CD4-positive, CD25-positive, alpha-beta regulatory T cell (primary cell): ENCODE measurements at regions not wholly inside any gene's neighbourhood (a gene's known extent, or its start where the extent isn't known, plus 50 kb on each side); places are given as distances from the start of the nearest gene placed in this dataset.

Experiments used
- ATAC-seq, 2 donors: fragments of 150-1000 bp; cut with Tn5 transposase; one replicate each; pipeline ENCODE4 v1.10.0; 2021; ENCODE audit warnings: low read depth in 2 of 2, moderate number of reproducible peaks in 2 of 2, moderate library complexity in 1 of 2
- DNase-seq, 3 donors: peaks; one replicate each; pipeline versions ENCODE4 v3.0.0 to v3.0.0-alpha.2; 2012 to 2022; ENCODE audit warnings: mixed read lengths in 1 of 3
- H3K27ac ChIP-seq: one replicate; pipeline ENCODE4 v1.7.0; 2013; ENCODE audit warnings: mild to moderate bottlenecking, low read length; ENCODE audit not compliant: insufficient read depth, poor library complexity, severe bottlenecking
- H3K27me3 ChIP-seq: one replicate; pipeline ENCODE4 v1.7.0; 2013; ENCODE audit warnings: low read length; ENCODE audit not compliant: control insufficient read depth, insufficient read depth
- H3K36me3 ChIP-seq: one replicate; pipeline ENCODE4 v1.7.0; 2013; ENCODE audit warnings: mild to moderate bottlenecking, low read length, moderate library complexity; ENCODE audit not compliant: control insufficient read depth, insufficient read depth
- H3K4me1 ChIP-seq: 2 replicates; pipeline ENCODE4 v1.7.0; 2013; ENCODE audit warnings: mild to moderate bottlenecking, low read length; ENCODE audit not compliant: insufficient read depth, control insufficient read depth, poor library complexity, severe bottlenecking
- H3K4me3 ChIP-seq: one replicate; pipeline ENCODE4 v1.7.0; 2013; ENCODE audit warnings: low read depth, mild to moderate bottlenecking, low read length, moderate library complexity
- H3K9me3 ChIP-seq, 2 experiments: 1 replicate in 1 of 2; 2 replicates in 1 of 2; pipeline ENCODE4 v1.7.0; 2013; ENCODE audit warnings: low read length in 2 of 2, mild to moderate bottlenecking in 1 of 2, moderate library complexity in 1 of 2; ENCODE audit not compliant: control insufficient read depth in 2 of 2
- H3K27ac Mint-ChIP-seq, 3 donors: one replicate each; pipeline ENCODE4 v1.8.0; 2020 to 2022; ENCODE audit warnings: mild to moderate bottlenecking in 3 of 3, mixed read lengths in 3 of 3, moderate library complexity in 2 of 3
- H3K27me3 Mint-ChIP-seq: one replicate; pipeline ENCODE4 v1.8.0; 2022; ENCODE audit warnings: mild to moderate bottlenecking, mixed read lengths
- H3K36me3 Mint-ChIP-seq: one replicate; pipeline ENCODE4 v1.8.0; 2020; ENCODE audit warnings: mixed read lengths
- H3K4me1 Mint-ChIP-seq, 4 donors: one replicate each; pipeline ENCODE4 v1.8.0; 2020 to 2022; ENCODE audit warnings: mixed read lengths in 4 of 4, mild to moderate bottlenecking in 1 of 4
- H3K4me3 Mint-ChIP-seq, 4 donors: one replicate each; pipeline ENCODE4 v1.8.0; 2020 to 2022; ENCODE audit warnings: mild to moderate bottlenecking in 4 of 4, mixed read lengths in 4 of 4, moderate library complexity in 3 of 4
- H3K9me3 Mint-ChIP-seq, 7 donors: one replicate each; pipeline ENCODE4 v1.8.0; 2020 to 2022; ENCODE audit warnings: mixed read lengths in 7 of 7, mild to moderate bottlenecking in 3 of 7, moderate library complexity in 2 of 7

GRCh38 chr5:38634568-38635369 is 78.3 kb upstream of the LIFR start:
- Histone ChIP-seq H3K36me3 (no peaks in the 10 kb centered on the region), H3K27me3 (no peaks in the 10 kb centered on the region), H3K4me1 (no peaks in the 10 kb centered on the region), H3K27ac (no peak overlapping the region), H3K4me3 (no peak overlapping the region), H3K9me3 (peaks cover 0 to 4% of the 10 kb centered on the region in 2 experiments)
- Mint-ChIP-seq H3K4me1 (no peaks in the 10 kb centered on the region), H3K27me3 (peaks cover 6% of the 10 kb centered on the region), H3K36me3 (no peaks in the 10 kb centered on the region), H3K9me3 (peaks cover 0 to 16% (median 5%) of the 10 kb centered on the region in 7 donors), H3K27ac (no peak overlapping the region), H3K4me3 (no peak overlapping the region)
- DNase-seq (no peak), ATAC-seq (no peak)

GRCh38 chr5:38636626-38637025 is 80.2 kb upstream of the LIFR start:
- no peak overlapping the region for H3K4me3 Mint-ChIP-seq
- H3K9me3 ChIP-seq: peaks cover 0 to 4% of the 10 kb centered on the region in 2 experiments
- no peak overlapping the region for H3K27ac ChIP-seq
- no peak overlapping the region for H3K27ac Mint-ChIP-seq
- no peaks in the 10 kb centered on the region for H3K36me3 Mint-ChIP-seq
- no peak for DNase-seq
- no peak for ATAC-seq
- H3K27me3 ChIP-seq: no peaks in the 10 kb centered on the region
- no peaks in the 10 kb centered on the region for H3K36me3 ChIP-seq
- H3K4me1 Mint-ChIP-seq: no peaks in the 10 kb centered on the region
- peaks cover 0 to 15% (median 4%) of the 10 kb centered on the region in 7 donors for H3K9me3 Mint-ChIP-seq
- peaks cover 6% of the 10 kb centered on the region for H3K27me3 Mint-ChIP-seq
- no peak overlapping the region for H3K4me3 ChIP-seq
- no peaks in the 10 kb centered on the region for H3K4me1 ChIP-seq

GRCh38 chr5:38638656-38639055 is 82.2 kb upstream of the LIFR start:
- ATAC-seq (no peak), DNase-seq (no peak)
- H3K9me3 Mint-ChIP-seq: peaks cover 0 to 2% (median 0%) of the 10 kb centered on the region in 7 donors
- no peaks in the 10 kb centered on the region for H3K4me1 Mint-ChIP-seq
- Histone ChIP-seq H3K4me3 (no peak overlapping the region), H3K27me3 (no peaks in the 10 kb centered on the region), H3K9me3 (no peaks in the 10 kb centered on the region), H3K27ac (no peak overlapping the region), H3K36me3 (no peaks in the 10 kb centered on the region), H3K4me1 (no peaks in the 10 kb centered on the region)
- no peak overlapping the region for H3K4me3 Mint-ChIP-seq
- no peaks in the 10 kb centered on the region for H3K27me3 Mint-ChIP-seq
- H3K36me3 Mint-ChIP-seq: no peaks in the 10 kb centered on the region
- H3K27ac Mint-ChIP-seq: no peak overlapping the region

- H3K36me3 Mint-ChIP-seq: no peaks in the 10 kb centered on the region
- Histone ChIP-seq H3K4me1 (no peaks in the 10 kb centered on the region), H3K27me3 (no peaks in the 10 kb centered on the region), H3K9me3 (no peaks in the 10 kb centered on the region), H3K36me3 (no peaks in the 10 kb centered on the region), H3K27ac (no peak overlapping the region), H3K4me3 (no peak overlapping the region)
- no peaks in the 10 kb centered on the region for H3K4me1 Mint-ChIP-seq
- ATAC-seq (no peak), DNase-seq (no peak)
- H3K4me3 Mint-ChIP-seq: no peak overlapping the region
- H3K27ac Mint-ChIP-seq: no peak overlapping the region
- H3K27me3 Mint-ChIP-seq: no peaks in the 10 kb centered on the region
- peaks cover 0 to 2% (median 0%) of the 10 kb centered on the region in 7 donors for H3K9me3 Mint-ChIP-seq
Observed at GRCh38 chr5:38639377-38640358, 83.2 kb upstream of the LIFR start.

- Histone ChIP-seq H3K27ac (no peak overlapping the region), H3K27me3 (no peaks in the 10 kb centered on the region), H3K36me3 (no peaks in the 10 kb centered on the region), H3K9me3 (no peaks in the 10 kb centered on the region), H3K4me1 (no peaks in the 10 kb centered on the region), H3K4me3 (no peak overlapping the region)
- no peak overlapping the region for H3K4me3 Mint-ChIP-seq
- H3K27ac Mint-ChIP-seq: no peak overlapping the region
- no peak for DNase-seq
- H3K4me1 Mint-ChIP-seq: no peaks in the 10 kb centered on the region
- no peaks in the 10 kb centered on the region for H3K27me3 Mint-ChIP-seq
- peaks cover 0 to 2% (median 0%) of the 10 kb centered on the region in 7 donors for H3K9me3 Mint-ChIP-seq
- no peaks in the 10 kb centered on the region for H3K36me3 Mint-ChIP-seq
- ATAC-seq: no peak
Observed at GRCh38 chr5:38641003-38641402, 84.6 kb upstream of the LIFR start.

- no peaks in the 10 kb centered on the region for H3K36me3 Mint-ChIP-seq
- no peaks in the 10 kb centered on the region for H3K4me1 Mint-ChIP-seq
- H3K9me3 ChIP-seq: no peaks in the 10 kb centered on the region
- H3K27me3 Mint-ChIP-seq: no peaks in the 10 kb centered on the region
- no peak for ATAC-seq
- H3K9me3 Mint-ChIP-seq: peaks cover 0 to 2% (median 0%) of the 10 kb centered on the region in 7 donors
- no peak overlapping the region for H3K27ac ChIP-seq
- no peak overlapping the region for H3K27ac Mint-ChIP-seq
- H3K4me3 Mint-ChIP-seq: no peak overlapping the region
- H3K4me1 ChIP-seq: no peaks in the 10 kb centered on the region
- H3K36me3 ChIP-seq: no peaks in the 10 kb centered on the region
- no peaks in the 10 kb centered on the region for H3K27me3 ChIP-seq
- H3K4me3 ChIP-seq: no peak overlapping the region
- no peak for DNase-seq
Observed at GRCh38 chr5:38642189-38642911, 85.9 kb upstream of the LIFR start.

- Mint-ChIP-seq H3K27me3 (no peaks in the 10 kb centered on the region), H3K27ac (no peak overlapping the region), H3K4me3 (peak overlapping the region in 1 of 4 donors; percentile 83), H3K4me1 (no peaks in the 10 kb centered on the region), H3K36me3 (no peaks in the 10 kb centered on the region), H3K9me3 (peaks cover 0 to 2% (median 0%) of the 10 kb centered on the region in 7 donors)
- H3K27me3 ChIP-seq: no peaks in the 10 kb centered on the region
- H3K9me3 ChIP-seq: no peaks in the 10 kb centered on the region
- no peaks in the 10 kb centered on the region for H3K36me3 ChIP-seq
- ATAC-seq: no peak
- no peak overlapping the region for H3K4me3 ChIP-seq
- DNase-seq: no peak
- H3K27ac ChIP-seq: no peak overlapping the region
- H3K4me1 ChIP-seq: no peaks in the 10 kb centered on the region
Observed at GRCh38 chr5:38643616-38644015, 87.2 kb upstream of the LIFR start.
